A549 (cell line): ENCODE measurements at regions not wholly inside any gene's neighbourhood (a gene's known extent, or its start where the extent isn't known, plus 50 kb on each side); places are given as distances from the start of the nearest gene placed in this dataset.
A peak's percentile ranks its signal among the peaks of the same experiment; 100 is the strongest.

Experiments used
- ATAC-seq, 2 experiments: fragments of 200-7000 bp in 1 of 2; fragments of >200 bp in 1 of 2; cut with Nextera tagmentation in 1 of 2; cut with Tn5 transposase in 1 of 2; 3 replicates each; pipeline versions ENCODE4 v1.8.0 to v1.9.1; 2018 to 2020; ENCODE audit warnings: mild to moderate bottlenecking in 1 of 2, moderate library complexity in 1 of 2
- CTCF ChIA-PET: fragments of 300-600 bp; sonication (Branson Sonifier 250); formaldehyde crosslinking; extraction: SDS; loops from one replicate; lab custom pipeline; 2021; ENCODE audit warnings: antibody characterized with exemption, inconsistent platforms; lab: Yijun Ruan, JAX
- POLR2A ChIA-PET: fragments of 350-600 bp; formaldehyde crosslinking; extraction: SDS; loops from one replicate; lab custom pipeline; 2021; ENCODE audit warnings: antibody characterized with exemption, inconsistent platforms; lab: Yijun Ruan, JAX
- DNase-seq, 2 experiments: peaks; one replicate each; pipeline versions ENCODE4 v3.0.0 to v3.0.0-alpha.2; 2011 to 2016; ENCODE audit warnings: low read depth in 1 of 2, low spot score in 1 of 2
- FAIRE-seq: peaks from 2 replicates; lab custom pipeline; 2011; peaks lifted over from hg19 to GRCh38; lab: Jason Lieb, UNC
- H3K27ac ChIP-seq, 2 experiments: fragments of >200 bp; sonication (Bioruptor Twin); formaldehyde crosslinking; 3 replicates each; pipeline ENCODE4 v1.5.1; 2016 to 2017
- H3K4me1 ChIP-seq: fragments of >200 bp; sonication (Bioruptor Twin); formaldehyde crosslinking; 3 replicates; pipeline ENCODE4 v1.6.1; 2016
- H3K4me2 ChIP-seq: fragments of >200 bp; sonication (Bioruptor Twin); formaldehyde crosslinking; 3 replicates; pipeline ENCODE4 v1.6.1; 2016
- H3K4me3 ChIP-seq: fragments of >200 bp; sonication (Bioruptor Twin); formaldehyde crosslinking; 3 replicates; pipeline ENCODE4 v1.5.1; 2016
- H3K9me3 ChIP-seq: fragments of >200 bp; sonication (Bioruptor Twin); formaldehyde crosslinking; 3 replicates; pipeline ENCODE4 v1.6.1; 2016
- CBX8 ChIP-seq: fragments of 200-600 bp; sonication (generic); IDR thresholded peaks from 2 replicates; pipeline ENCODE4 v1.6.1; 2016
- CHD2 ChIP-seq: fragments of 150-350 bp; IDR thresholded peaks from 2 replicates; pipeline ENCODE4 v1.6.1; 2014; ENCODE audit warnings: low read length; ENCODE audit not compliant: partially characterized antibody
- EP300 ChIP-seq, 2 experiments: fragments of >200 bp; sonication (Bioruptor Twin); formaldehyde crosslinking; IDR thresholded peaks; 2 replicates in 1 of 2; 3 replicates in 1 of 2; pipeline ENCODE4 v1.6.1; 2016 to 2017
- FOSL2 ChIP-seq, 2 experiments: fragments of 450-650 bp in 1 of 2; fragments of >200 bp in 1 of 2; sonication (Bioruptor Twin) in 1 of 2; formaldehyde crosslinking; IDR thresholded peaks; 2 replicates each; pipeline versions ENCODE4 v1.5.0 to v1.6.1; 2016 to 2020; ENCODE audit warnings: mild to moderate bottlenecking in 1 of 2, moderate library complexity in 1 of 2
- GATA3 ChIP-seq: IDR thresholded peaks from 2 replicates; pipeline ENCODE4 v1.6.1; 2012; ENCODE audit warnings: borderline replicate concordance
- HMGXB4 ChIP-seq: fragments of 250-450 bp; sonication (Bioruptor Pico); IDR thresholded peaks from 2 replicates; pipeline ENCODE4 v1.5.0; 2021; ENCODE audit warnings: mild to moderate bottlenecking, moderate library complexity, borderline replicate concordance
- JUNB ChIP-seq: fragments of >200 bp; sonication (Bioruptor Twin); formaldehyde crosslinking; IDR thresholded peaks from 2 replicates; pipeline ENCODE4 v1.6.1; 2016
- KDM5A ChIP-seq: fragments of 200-600 bp; sonication (generic); IDR thresholded peaks from 2 replicates; pipeline ENCODE4 v1.6.1; 2016; ENCODE audit warnings: antibody characterized with exemption, mild to moderate bottlenecking
- NPAS2 ChIP-seq: fragments of 250-450 bp; sonication (Bioruptor Pico); IDR thresholded peaks from 2 replicates; pipeline ENCODE4 v1.8.0; 2022; ENCODE audit warnings: mild to moderate bottlenecking, moderate library complexity, borderline replicate concordance
- PBX3 ChIP-seq: IDR thresholded peaks from 2 replicates; pipeline ENCODE4 v1.6.1; 2012
- REST ChIP-seq: fragments of 200-600 bp; sonication (generic); IDR thresholded peaks from 2 replicates; pipeline ENCODE4 v1.6.1; 2016; ENCODE audit warnings: antibody characterized with exemption, mild to moderate bottlenecking, moderate library complexity
- SMC3 ChIP-seq: fragments of >200 bp; sonication (Bioruptor Twin); formaldehyde crosslinking; IDR thresholded peaks from 3 replicates; pipeline ENCODE4 v1.6.1; 2018; ENCODE audit warnings: inconsistent platforms
- TFCP2L1 ChIP-seq: fragments of 250-450 bp; sonication (Bioruptor Pico); IDR thresholded peaks from 2 replicates; pipeline ENCODE4 v1.5.0; 2021; ENCODE audit warnings: mild to moderate bottlenecking
- TP53 ChIP-seq: fragments of 250-450 bp; sonication (Bioruptor Pico); IDR thresholded peaks from 2 replicates; pipeline ENCODE4 v1.5.0; 2021; ENCODE audit warnings: mild to moderate bottlenecking, moderate library complexity
- WGBS: methylation state at CpG from one replicate; pipeline ENCODE4 v1.1.6; 2017; ENCODE audit errors: missing lambda C conversion rate; 5-methylcytosine and 5-hydroxymethylcytosine counted together
- TF ChIP-seq, protein P1 (sequence below): IDR thresholded peaks from 2 replicates; pipeline ENCODE4 v1.6.1; 2012
- TF ChIP-seq, protein P2 (sequence below): fragments of >200 bp; sonication (Bioruptor Twin); formaldehyde crosslinking; IDR thresholded peaks from 3 replicates; pipeline ENCODE4 v1.6.1; 2016

GRCh38 chrY:13127476-13127875, 222.8 kb downstream of the DDX3Y start (continued):
- TF ChIP-seq, protein P1, sequence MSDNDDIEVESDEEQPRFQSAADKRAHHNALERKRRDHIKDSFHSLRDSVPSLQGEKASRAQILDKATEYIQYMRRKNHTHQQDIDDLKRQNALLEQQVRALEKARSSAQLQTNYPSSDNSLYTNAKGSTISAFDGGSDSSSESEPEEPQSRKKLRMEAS: no peak

DNA sequence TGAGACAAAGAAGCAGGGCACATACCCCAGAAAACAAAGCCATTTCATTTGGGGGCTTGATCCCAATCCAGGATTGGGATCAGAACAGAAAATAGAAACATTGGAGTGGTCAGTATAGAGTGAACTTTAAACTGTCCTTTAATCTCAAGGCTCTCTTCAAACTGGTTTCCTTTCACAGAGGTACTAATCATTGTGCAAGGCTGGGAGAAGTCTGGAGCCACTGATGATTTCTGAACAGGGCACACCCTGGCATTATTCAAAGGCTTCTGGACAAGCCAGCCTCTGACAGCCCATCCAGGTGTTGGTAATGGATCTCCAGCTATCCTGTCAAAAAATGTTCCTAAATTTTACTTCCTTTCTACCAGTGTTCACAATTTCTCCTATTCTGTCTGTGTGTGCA, 244.5 kb downstream of the DDX3Y start:
- no peak for TF ChIP-seq REST
- TF ChIP-seq TFCP2L1 (CRISPR knock-in tag): no peak
- no peak for TF ChIP-seq TP53 (CRISPR knock-in tag)
- no peak for TF ChIP-seq NPAS2 (CRISPR knock-in tag)
- TF ChIP-seq CBX8: no peak
- TF ChIP-seq GATA3: no peak
- TF ChIP-seq EP300 (IDR thresholded peaks at IDR 0.05): no peak
- H3K4me2 ChIP-seq: peak overlapping the region; percentile 69
- peak in 1 of 2 experiments; percentile 36; a peak in 1 of 6 replicates for ATAC-seq

GRCh38 chrY:13167698-13168097, 263.0 kb downstream of the DDX3Y start:
- H3K9me3 ChIP-seq: no peaks in the 10 kb centered on the region
- peaks cover 16% of the 10 kb centered on the region for H3K4me1 ChIP-seq
- peak overlapping the region; percentile 50 for H3K4me2 ChIP-seq
- H3K27ac ChIP-seq: peak overlapping the region in 1 of 2 experiments; percentile 60; a peak in 1 of 6 replicates
- H3K4me3 ChIP-seq: no peak overlapping the region
- no peak for TF ChIP-seq KDM5A
- no peak for TF ChIP-seq PBX3
- ChIA-PET CTCF (no interaction called here), POLR2A (no interaction called here)
- FAIRE-seq (no peak), DNase-seq (no peak), ATAC-seq (peak in 1 of 2 experiments; percentile 29; a peak in 2 of 6 replicates)
- 0% methylated on average over 1 of the region's 1 CpG for WGBS

More for the DNA sequence above, 244.5 kb downstream of the DDX3Y start:
- FAIRE-seq (no peak), DNase-seq (no peak)
- ChIA-PET POLR2A (no interaction called here), CTCF (no interaction called here)
- Histone ChIP-seq H3K4me3 (peak overlapping the region; percentile 32; the same call in 2 of the 3 replicates), H3K4me1 (no peaks in the 10 kb centered on the region), H3K9me3 (no peaks in the 10 kb centered on the region), H3K27ac (no peak overlapping the region)

DNA sequence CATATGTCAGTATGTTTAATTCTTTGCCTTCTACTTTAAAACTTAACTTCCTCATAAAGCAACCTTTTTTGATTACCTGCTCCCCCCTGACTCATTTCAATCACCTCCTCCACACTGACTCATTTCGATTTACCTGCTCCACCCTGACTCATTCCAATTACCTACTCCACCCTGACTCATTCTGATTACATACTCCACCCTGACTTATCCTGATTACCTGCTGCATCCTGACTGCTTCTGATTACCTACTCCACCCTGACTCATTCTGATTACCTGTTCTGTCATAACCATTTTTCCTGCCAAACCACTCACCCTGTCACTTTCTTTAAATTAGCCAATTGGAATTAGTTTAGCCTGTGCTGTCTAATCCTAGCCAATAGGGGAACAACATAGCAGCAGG, 263.6 kb downstream of the DDX3Y start:
- ATAC-seq: no peak
- FAIRE-seq: no peak
- peak in 1 of 2 experiments; percentile 3 for DNase-seq
- H3K27ac ChIP-seq: no peak overlapping the region
- CTCF ChIA-PET: no interaction called here
- POLR2A ChIA-PET: no interaction called here
- peak overlapping the region; percentile 50 for H3K4me2 ChIP-seq
- no peak for TF ChIP-seq SMC3
- TF ChIP-seq HMGXB4 (CRISPR knock-in tag): no peak
- 0 out of 2 replicates have a peak, but pooled peaks have one; percentile 12 for TF ChIP-seq JUNB
- TF ChIP-seq, protein P2, sequence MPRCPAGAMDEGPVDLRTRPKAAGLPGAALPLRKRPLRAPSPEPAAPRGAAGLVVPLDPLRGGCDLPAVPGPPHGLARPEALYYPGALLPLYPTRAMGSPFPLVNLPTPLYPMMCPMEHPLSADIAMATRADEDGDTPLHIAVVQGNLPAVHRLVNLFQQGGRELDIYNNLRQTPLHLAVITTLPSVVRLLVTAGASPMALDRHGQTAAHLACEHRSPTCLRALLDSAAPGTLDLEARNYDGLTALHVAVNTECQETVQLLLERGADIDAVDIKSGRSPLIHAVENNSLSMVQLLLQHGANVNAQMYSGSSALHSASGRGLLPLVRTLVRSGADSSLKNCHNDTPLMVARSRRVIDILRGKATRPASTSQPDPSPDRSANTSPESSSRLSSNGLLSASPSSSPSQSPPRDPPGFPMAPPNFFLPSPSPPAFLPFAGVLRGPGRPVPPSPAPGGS: no peak
- no peak for TF ChIP-seq CBX8
- no peak for TF ChIP-seq CHD2
- TF ChIP-seq FOSL2 (IDR thresholded peaks at IDR 0.05): no peak
- TF ChIP-seq FOSL2 (CRISPR knock-in tag; IDR thresholded peaks at IDR 0.05): 0 out of 2 replicates have a peak, but pooled peaks have one; percentile 22
- TF ChIP-seq, all 56 proteins: peak for 2
- peaks cover 16% of the 10 kb centered on the region for H3K4me1 ChIP-seq
- 0% methylated on average over 1 of the region's 1 CpG for WGBS
- H3K4me3 ChIP-seq: no peak overlapping the region
- no peaks in the 10 kb centered on the region for H3K9me3 ChIP-seq
